Lower lobe of right lung (tissue), 2 donors: ENCODE measurements at regions not wholly inside any gene's neighbourhood (a gene's known extent, or its start where the extent isn't known, plus 50 kb on each side); places are given as distances from the start of the nearest gene placed in this dataset.
"Not testable (repeated sequence)": the region's sequence is repeated elsewhere in the genome, so short reads cannot be mapped to it uniquely, and the experiment has no call there.

Experiments used
- ATAC-seq, 2 donors: fragments of 200-7000 bp; cut with Tn5 transposase; one replicate each; pipeline ENCODE4 v1.9.1; 2020 to 2022; ENCODE audit warnings: mild to moderate bottlenecking in 2 of 2, moderate library complexity in 2 of 2
- DNase-seq: peaks from one replicate; pipeline ENCODE4 v3.0.0-alpha.2; 2020
- H3K27ac ChIP-seq: fragments of 200-600 bp; one replicate; pipeline ENCODE4 v1.8.0; 2022
- H3K27me3 ChIP-seq: fragments of 200-600 bp; one replicate; pipeline ENCODE4 v1.8.0; 2022; ENCODE audit warnings: low read depth
- H3K36me3 ChIP-seq: fragments of 200-600 bp; one replicate; pipeline ENCODE4 v1.8.0; 2022; ENCODE audit warnings: mild to moderate bottlenecking
- H3K4me1 ChIP-seq: fragments of 200-600 bp; one replicate; pipeline ENCODE4 v1.8.0; 2022
- H3K4me3 ChIP-seq: fragments of 200-600 bp; one replicate; pipeline ENCODE4 v1.8.0; 2022; ENCODE audit warnings: mild to moderate bottlenecking
- H3K9me3 ChIP-seq: fragments of 200-600 bp; one replicate; pipeline ENCODE4 v1.8.0; 2022
- CTCF ChIP-seq: fragments of 200-600 bp; IDR thresholded peaks from one replicate; pipeline ENCODE4 v1.8.0; 2022; ENCODE audit warnings: antibody characterized with exemption, mild to moderate bottlenecking
- intact Hi-C: fragments of 100-400 bp; cut with DNase I; formaldehyde crosslinking; loops from one replicate; pipeline ENCODE4 v1.11.0; 2022
- donor health status: DM: no; HTN: yes; CAD: no; lungs with severe emphysema.

- H3K4me1 ChIP-seq, result peaks cover 32% of the 10 kb centered on the region
- ATAC-seq (peak; percentile 39 to 53), DNase-seq (no peak)
- intact Hi-C loops, result no loop called here
- H3K36me3 ChIP-seq, result no peaks in the 10 kb centered on the region
- H3K27ac ChIP-seq, result no peak overlapping the region
- H3K4me3 ChIP-seq, result no peak overlapping the region
- no peak for TF ChIP-seq CTCF
- H3K9me3 ChIP-seq, result no peaks in the 10 kb centered on the region
- H3K27me3 ChIP-seq, result no peaks in the 10 kb centered on the region
Measured at GRCh38 chr6:37085198-37085597, 79.7 kb downstream of the FGD2 start.

GRCh38 chr6:37088897-37089296 is 81.1 kb upstream of the PIM1 start:
- Histone ChIP-seq H3K27ac (no peak overlapping the region), H3K4me1 (peaks cover 12% of the 10 kb centered on the region), H3K36me3 (no peaks in the 10 kb centered on the region), H3K27me3 (no peaks in the 10 kb centered on the region), H3K9me3 (no peaks in the 10 kb centered on the region), H3K4me3 (no peak overlapping the region)
- TF ChIP-seq CTCF, result no peak
- no peak for DNase-seq
- no peak for ATAC-seq
- intact Hi-C loops, result no loop called here

- no peak for DNase-seq
- Histone ChIP-seq H3K9me3 (no peaks in the 10 kb centered on the region), H3K36me3 (no peaks in the 10 kb centered on the region), H3K27me3 (no peaks in the 10 kb centered on the region), H3K4me1 (peaks cover 12% of the 10 kb centered on the region), H3K4me3 (no peak overlapping the region), H3K27ac (no peak overlapping the region)
- ATAC-seq, result no peak
- TF ChIP-seq CTCF, result no peak
- intact Hi-C loops, result no loop called here
Measured at GRCh38 chr6:37089783-37090182, 80.2 kb upstream of the PIM1 start.

- H3K9me3 ChIP-seq, H3K4me3 ChIP-seq, ATAC-seq, H3K27ac ChIP-seq, H3K36me3 ChIP-seq, intact Hi-C loops, H3K27me3 ChIP-seq, DNase-seq: not testable (repeated sequence)
- H3K4me1 ChIP-seq, result peaks cover 14% of the 10 kb centered on the region
Measured at GRCh38 chr6:37091104-37091503, 78.8 kb upstream of the PIM1 start.

DNA sequence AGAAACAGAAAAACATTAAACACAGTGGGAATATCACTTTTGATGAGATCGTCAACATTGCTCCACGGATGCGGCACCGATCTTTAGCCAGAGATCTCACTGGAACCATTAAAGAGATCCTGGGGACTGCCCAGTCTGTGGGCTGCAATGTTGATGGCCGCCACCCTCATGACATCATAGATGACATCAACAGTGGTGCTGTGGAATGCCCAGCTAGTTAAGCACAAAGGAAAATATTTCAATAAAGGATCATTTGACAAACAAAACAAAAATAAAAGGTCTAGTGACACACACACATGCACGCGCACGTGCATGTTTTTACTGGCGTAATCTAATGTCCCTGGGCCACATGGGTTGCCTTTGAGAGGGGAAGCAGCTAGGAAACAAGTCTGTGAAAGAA is 78.4 kb upstream of the PIM1 start:
- ATAC-seq, H3K4me3 ChIP-seq: not testable (repeated sequence)

DNA sequence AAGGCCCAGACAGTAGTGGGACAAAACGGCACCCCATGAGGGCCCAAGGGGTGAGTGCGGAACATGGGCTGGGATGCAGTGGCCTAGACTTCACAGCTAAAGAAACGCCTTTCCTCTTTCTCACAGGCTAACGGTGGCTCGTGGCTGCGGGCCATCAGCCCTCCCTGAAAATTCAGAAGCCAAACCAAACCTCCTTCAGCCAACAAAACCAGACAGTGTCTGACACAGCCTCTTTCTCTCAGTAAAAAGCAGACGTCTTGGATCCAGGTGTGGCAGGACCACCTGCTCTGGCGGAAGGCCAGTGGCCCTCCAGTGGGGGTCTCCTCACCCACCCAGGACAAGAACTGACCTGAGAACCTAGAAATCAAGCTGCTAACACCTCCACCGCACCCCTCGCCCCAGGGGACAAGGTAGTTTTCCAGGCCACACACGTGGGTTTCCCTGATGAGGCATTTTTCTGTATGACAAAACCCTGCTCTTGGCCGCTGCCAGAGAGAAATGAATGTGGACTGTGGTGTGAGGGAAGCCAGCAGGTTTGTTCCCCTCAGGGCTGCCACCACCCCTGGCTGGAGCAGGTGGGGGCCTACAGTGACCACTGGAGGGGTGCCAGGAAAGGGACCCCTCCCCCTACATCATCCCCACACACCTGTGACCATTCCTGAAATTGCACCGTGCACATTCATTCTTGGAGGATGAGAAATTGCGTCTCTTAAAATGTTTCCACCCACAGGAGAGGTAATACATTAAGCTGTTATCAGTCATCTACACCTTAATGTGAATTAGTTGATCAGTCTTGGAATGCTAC is 76.8 kb upstream of the PIM1 start:
- no peaks in the 10 kb centered on the region for H3K9me3 ChIP-seq
- intact Hi-C loops, result no loop called here
- H3K27me3 ChIP-seq, result no peaks in the 10 kb centered on the region
- no peak for TF ChIP-seq CTCF
- H3K4me1 ChIP-seq, result peaks cover 20% of the 10 kb centered on the region
- DNase-seq (no peak), ATAC-seq (peak in 1 of 2 donors; percentile 40)
- H3K4me3 ChIP-seq, result no peak overlapping the region
- H3K36me3 ChIP-seq, result no peaks in the 10 kb centered on the region
- H3K27ac ChIP-seq, result no peak overlapping the region

More for the DNA sequence above, 78.4 kb upstream of the PIM1 start:
- H3K9me3 ChIP-seq, H3K27ac ChIP-seq, H3K27me3 ChIP-seq, intact Hi-C loops, H3K36me3 ChIP-seq, DNase-seq: not testable (repeated sequence)
- H3K4me1 ChIP-seq, result peaks cover 19% of the 10 kb centered on the region
